ENCODE measurements at regions not wholly inside any gene's neighbourhood (a gene's known extent, or its start where the extent isn't known, plus 50 kb on each side); places are given as distances from the start of the nearest gene placed in this dataset.

GRCh38 chr11:36974771-36975170 lies 376.7 kb upstream of the RAG2 start:
- Histone ChIP-seq H3K27me3 (ENCODE audit: insufficient read depth, low read length) (no peaks in the 10 kb centered on the region), H3K36me3 (ENCODE audit: insufficient read depth, low read length) (no peaks in the 10 kb centered on the region), H3K79me2 (ENCODE audit: control insufficient read depth, insufficient read depth, low read length, unreplicated experiment) (no peaks in the 10 kb centered on the region), H3K27ac (ENCODE audit: low read depth, low read length) (no peak overlapping the region), H3K4me1 (ENCODE audit: control insufficient read depth, insufficient read depth, low read length, unreplicated experiment) (no peaks in the 10 kb centered on the region), H3K4me3 (ENCODE audit: low read depth, low read length) (no peak overlapping the region), H2AFZ (ENCODE audit: low read length, unreplicated experiment) (no peak overlapping the region)

- no peaks in the 10 kb centered on the region for H3K36me3 ChIP-seq (ENCODE audit: insufficient read depth, low read length)
- no peaks in the 10 kb centered on the region for H3K27me3 ChIP-seq (ENCODE audit: insufficient read depth, low read length)
- H3K4me3 ChIP-seq (ENCODE audit: low read depth, low read length): no peak overlapping the region
- no peak overlapping the region for H3K27ac ChIP-seq (ENCODE audit: low read depth, low read length)
- no peak overlapping the region for H2AFZ ChIP-seq (ENCODE audit: low read length, unreplicated experiment)
- H3K4me1 ChIP-seq (ENCODE audit: control insufficient read depth, insufficient read depth, low read length, unreplicated experiment): no peaks in the 10 kb centered on the region
- H3K79me2 ChIP-seq (ENCODE audit: control insufficient read depth, insufficient read depth, low read length, unreplicated experiment): no peaks in the 10 kb centered on the region
Observed at GRCh38 chr11:36953976-36954375, 355.9 kb upstream of the RAG2 start.

GRCh38 chr11:36948460-36949127 lies 350.6 kb upstream of the RAG2 start:
- no peaks in the 10 kb centered on the region for H3K36me3 ChIP-seq (ENCODE audit: insufficient read depth, low read length)
- no peaks in the 10 kb centered on the region for H3K4me1 ChIP-seq (ENCODE audit: control insufficient read depth, insufficient read depth, low read length, unreplicated experiment)
- no peaks in the 10 kb centered on the region for H3K79me2 ChIP-seq (ENCODE audit: control insufficient read depth, insufficient read depth, low read length, unreplicated experiment)
- H3K27ac ChIP-seq (ENCODE audit: low read depth, low read length): no peak overlapping the region
- no peaks in the 10 kb centered on the region for H3K27me3 ChIP-seq (ENCODE audit: insufficient read depth, low read length)
- H3K4me3 ChIP-seq (ENCODE audit: low read depth, low read length): no peak overlapping the region
- no peak overlapping the region for H2AFZ ChIP-seq (ENCODE audit: low read length, unreplicated experiment)

GRCh38 chr11:36945384-36945783 lies 347.3 kb upstream of the RAG2 start:
- no peaks in the 10 kb centered on the region for H3K4me1 ChIP-seq (ENCODE audit: control insufficient read depth, insufficient read depth, low read length, unreplicated experiment)
- H3K79me2 ChIP-seq (ENCODE audit: control insufficient read depth, insufficient read depth, low read length, unreplicated experiment): no peaks in the 10 kb centered on the region
- no peak overlapping the region for H3K4me3 ChIP-seq (ENCODE audit: low read depth, low read length)
- no peak overlapping the region for H2AFZ ChIP-seq (ENCODE audit: low read length, unreplicated experiment)
- H3K36me3 ChIP-seq (ENCODE audit: insufficient read depth, low read length): no peaks in the 10 kb centered on the region
- H3K27ac ChIP-seq (ENCODE audit: low read depth, low read length): no peak overlapping the region
- no peaks in the 10 kb centered on the region for H3K27me3 ChIP-seq (ENCODE audit: insufficient read depth, low read length)

- H3K27me3 ChIP-seq (ENCODE audit: insufficient read depth, low read length): no peaks in the 10 kb centered on the region
- no peak overlapping the region for H2AFZ ChIP-seq (ENCODE audit: low read length, unreplicated experiment)
- no peaks in the 10 kb centered on the region for H3K4me1 ChIP-seq (ENCODE audit: control insufficient read depth, insufficient read depth, low read length, unreplicated experiment)
- H3K79me2 ChIP-seq (ENCODE audit: control insufficient read depth, insufficient read depth, low read length, unreplicated experiment): no peaks in the 10 kb centered on the region
- H3K27ac ChIP-seq (ENCODE audit: low read depth, low read length): no peak overlapping the region
- H3K4me3 ChIP-seq (ENCODE audit: low read depth, low read length): no peak overlapping the region
- no peaks in the 10 kb centered on the region for H3K36me3 ChIP-seq (ENCODE audit: insufficient read depth, low read length)
Observed at GRCh38 chr11:36933481-36933880, 335.4 kb upstream of the RAG2 start.

GRCh38 chr11:36931139-36931538 lies 333.1 kb upstream of the RAG2 start:
- Histone ChIP-seq H3K36me3 (ENCODE audit: insufficient read depth, low read length) (no peaks in the 10 kb centered on the region), H3K27me3 (ENCODE audit: insufficient read depth, low read length) (no peaks in the 10 kb centered on the region), H2AFZ (ENCODE audit: low read length, unreplicated experiment) (no peak overlapping the region), H3K4me3 (ENCODE audit: low read depth, low read length) (no peak overlapping the region), H3K27ac (ENCODE audit: low read depth, low read length) (no peak overlapping the region), H3K4me1 (ENCODE audit: control insufficient read depth, insufficient read depth, low read length, unreplicated experiment) (no peaks in the 10 kb centered on the region), H3K79me2 (ENCODE audit: control insufficient read depth, insufficient read depth, low read length, unreplicated experiment) (no peaks in the 10 kb centered on the region)

- Histone ChIP-seq H3K36me3 (ENCODE audit: insufficient read depth, low read length) (no peaks in the 10 kb centered on the region), H3K4me1 (ENCODE audit: control insufficient read depth, insufficient read depth, low read length, unreplicated experiment) (no peaks in the 10 kb centered on the region), H3K4me3 (ENCODE audit: low read depth, low read length) (no peak overlapping the region)
Observed at GRCh38 chr11:36930256-36930655, 332.2 kb upstream of the RAG2 start.

GRCh38 chr11:36929401-36929800 lies 331.4 kb upstream of the RAG2 start:
- H2AFZ ChIP-seq (ENCODE audit: low read length, unreplicated experiment): no peak overlapping the region
- H3K79me2 ChIP-seq (ENCODE audit: control insufficient read depth, insufficient read depth, low read length, unreplicated experiment): no peaks in the 10 kb centered on the region
- no peaks in the 10 kb centered on the region for H3K36me3 ChIP-seq (ENCODE audit: insufficient read depth, low read length)
- no peaks in the 10 kb centered on the region for H3K27me3 ChIP-seq (ENCODE audit: insufficient read depth, low read length)
- no peak overlapping the region for H3K4me3 ChIP-seq (ENCODE audit: low read depth, low read length)
- no peak overlapping the region for H3K27ac ChIP-seq (ENCODE audit: low read depth, low read length)
- no peaks in the 10 kb centered on the region for H3K4me1 ChIP-seq (ENCODE audit: control insufficient read depth, insufficient read depth, low read length, unreplicated experiment)

More at GRCh38 chr11:36930256-36930655, 332.2 kb upstream of the RAG2 start:
- Histone ChIP-seq H3K79me2 (ENCODE audit: control insufficient read depth, insufficient read depth, low read length, unreplicated experiment) (no peaks in the 10 kb centered on the region), H2AFZ (ENCODE audit: low read length, unreplicated experiment) (no peak overlapping the region), H3K27ac (ENCODE audit: low read depth, low read length) (no peak overlapping the region), H3K27me3 (ENCODE audit: insufficient read depth, low read length) (no peaks in the 10 kb centered on the region)

GRCh38 chr11:36928621-36929020 lies 330.6 kb upstream of the RAG2 start:
- H3K27ac ChIP-seq (ENCODE audit: low read depth, low read length): no peak overlapping the region
- no peaks in the 10 kb centered on the region for H3K36me3 ChIP-seq (ENCODE audit: insufficient read depth, low read length)
- H3K79me2 ChIP-seq (ENCODE audit: control insufficient read depth, insufficient read depth, low read length, unreplicated experiment): no peaks in the 10 kb centered on the region
- no peak overlapping the region for H3K4me3 ChIP-seq (ENCODE audit: low read depth, low read length)
- no peaks in the 10 kb centered on the region for H3K27me3 ChIP-seq (ENCODE audit: insufficient read depth, low read length)
- H2AFZ ChIP-seq (ENCODE audit: low read length, unreplicated experiment): no peak overlapping the region
- H3K4me1 ChIP-seq (ENCODE audit: control insufficient read depth, insufficient read depth, low read length, unreplicated experiment): no peaks in the 10 kb centered on the region

GRCh38 chr11:36899800-36900199 lies 301.8 kb upstream of the RAG2 start:
- H3K79me2 ChIP-seq (ENCODE audit: control insufficient read depth, insufficient read depth, low read length, unreplicated experiment): no peaks in the 10 kb centered on the region
- no peaks in the 10 kb centered on the region for H3K4me1 ChIP-seq (ENCODE audit: control insufficient read depth, insufficient read depth, low read length, unreplicated experiment)
- no peaks in the 10 kb centered on the region for H3K27me3 ChIP-seq (ENCODE audit: insufficient read depth, low read length)
- no peak overlapping the region for H2AFZ ChIP-seq (ENCODE audit: low read length, unreplicated experiment)
- H3K27ac ChIP-seq (ENCODE audit: low read depth, low read length): no peak overlapping the region
- no peak overlapping the region for H3K4me3 ChIP-seq (ENCODE audit: low read depth, low read length)
- H3K36me3 ChIP-seq (ENCODE audit: insufficient read depth, low read length): no peaks in the 10 kb centered on the region

GRCh38 chr11:36890841-36891240 lies 292.8 kb upstream of the RAG2 start:
- no peaks in the 10 kb centered on the region for H3K36me3 ChIP-seq (ENCODE audit: insufficient read depth, low read length)

More at GRCh38 chr11:36890841-36891240, 292.8 kb upstream of the RAG2 start:
- no peaks in the 10 kb centered on the region for H3K4me1 ChIP-seq (ENCODE audit: control insufficient read depth, insufficient read depth, low read length, unreplicated experiment)
- H2AFZ ChIP-seq (ENCODE audit: low read length, unreplicated experiment): no peak overlapping the region
- H3K4me3 ChIP-seq (ENCODE audit: low read depth, low read length): no peak overlapping the region
- no peaks in the 10 kb centered on the region for H3K79me2 ChIP-seq (ENCODE audit: control insufficient read depth, insufficient read depth, low read length, unreplicated experiment)
- H3K27me3 ChIP-seq (ENCODE audit: insufficient read depth, low read length): no peaks in the 10 kb centered on the region
- no peak overlapping the region for H3K27ac ChIP-seq (ENCODE audit: low read depth, low read length)
